ENCODE measurements at regions not wholly inside any gene's neighbourhood (a gene's known extent, or its start where the extent isn't known, plus 50 kb on each side); places are given as distances from the start of the nearest gene placed in this dataset.

DNA sequence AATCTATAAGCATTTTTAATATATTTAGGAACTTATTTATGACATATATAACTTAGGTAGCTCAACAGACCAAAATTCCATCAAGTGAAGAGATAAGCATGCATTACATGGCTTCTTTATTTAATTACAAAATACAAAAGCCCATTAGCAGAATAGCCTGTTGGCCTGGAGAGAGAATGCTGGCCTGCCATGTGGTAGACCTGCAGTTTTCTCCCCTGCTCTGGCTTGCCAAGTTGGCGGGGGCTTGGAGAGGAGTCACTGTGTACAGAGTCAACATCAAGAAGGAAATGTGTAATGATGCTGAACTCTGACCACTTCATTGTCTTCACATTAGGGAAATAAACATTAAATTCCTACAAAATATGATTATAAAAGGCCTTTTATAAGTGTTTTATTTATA, 69.8 kb upstream of the CNTLN start:
- Histone ChIP-seq H4K5ac (ENCODE audit: insufficient read length, low read depth, low read length) (no peak overlapping the region), H3K4me1 (ENCODE audit: insufficient read depth, low read length) (no peaks in the 10 kb centered on the region), H2BK5ac (ENCODE audit: insufficient read length, low read length) (no peak overlapping the region), H2BK15ac (ENCODE audit: low read depth, low read length) (no peak overlapping the region), H3K23ac (ENCODE audit: insufficient read length, low read depth, low read length) (no peak overlapping the region), H3K9ac (ENCODE audit: extremely low read depth, insufficient read length, low read length) (no peak overlapping the region), H2AK5ac (ENCODE audit: insufficient read length, low read length) (no peak overlapping the region), H3K27ac (ENCODE audit: insufficient read length, low read depth, low read length) (no peak overlapping the region), H4K8ac (replicated peaks; ENCODE audit: insufficient read length, low read depth, low read length) (no peak overlapping the region), H3K4me2 (ENCODE audit: insufficient read depth, insufficient read length, low read length) (no peak overlapping the region), H3K14ac (ENCODE audit: insufficient read depth, low read length) (no peak overlapping the region), H2BK20ac (ENCODE audit: low read depth, low read length, poor library complexity, severe bottlenecking) (no peak overlapping the region), H3K4ac (ENCODE audit: low read depth, low read length) (no peak overlapping the region), H2BK120ac (ENCODE audit: low read depth, low read length, poor library complexity, severe bottlenecking) (no peak overlapping the region), H2BK12ac (ENCODE audit: insufficient read length, low read depth, low read length) (no peak overlapping the region), H3T11ph (ENCODE audit: low read length) (no peak overlapping the region), H4K20me1 (ENCODE audit: control insufficient read depth, insufficient read depth, insufficient read length) (no peaks in the 10 kb centered on the region), H2AFZ (ENCODE audit: low read length) (no peak overlapping the region), H3K27me3 (ENCODE audit: insufficient read depth, low read length) (no peaks in the 10 kb centered on the region; the same call in 1 of the 2 replicates), H4K91ac (ENCODE audit: insufficient read length, low read depth, low read length) (no peak overlapping the region), H3K23me2 (ENCODE audit: insufficient read length, low read depth, low read length, poor library complexity, severe bottlenecking) (no peaks in the 10 kb centered on the region), H3K79me2 (ENCODE audit: insufficient read depth, low read length) (no peaks in the 10 kb centered on the region), H3K9me3 (ENCODE audit: control insufficient read depth, low read depth, low read length) (no peaks in the 10 kb centered on the region), H3K18ac (ENCODE audit: insufficient read length, low read depth, low read length) (no peak overlapping the region), H3K56ac (ENCODE audit: insufficient read length, low read depth, low read length) (no peak overlapping the region), H3K79me1 (ENCODE audit: insufficient read depth, low read depth, low read length, poor library complexity, severe bottlenecking) (no peaks in the 10 kb centered on the region)
- no CpG with 5 or more reads among the region's 1 CpG for WGBS (ENCODE audit: extremely low coverage, insufficient read length, low lambda C conversion rate)
- no peaks in the 10 kb centered on the region for H3K36me3 Mint-ChIP-seq (ENCODE audit: insufficient read depth in 1 of 3, low read depth in 3 of 3)
- no peaks in the 10 kb centered on the region for H3K27me3 Mint-ChIP-seq (ENCODE audit: low read depth)
- H3K9me3 Mint-ChIP-seq: no peaks in the 10 kb centered on the region
- H3K4me3 Mint-ChIP-seq: no peak overlapping the region
- no peak for DNase-seq
- no peak overlapping the region for H3K27ac Mint-ChIP-seq
- no peak for TF ChIP-seq CTCF (conservative IDR thresholded peaks at IDR 0.05)
- H3K4me1 Mint-ChIP-seq: no peaks in the 10 kb centered on the region
